ENCODE measurements at regions not wholly inside any gene's neighbourhood (a gene's known extent, or its start where the extent isn't known, plus 50 kb on each side); places are given as distances from the start of the nearest gene placed in this dataset.
A peak's percentile ranks its signal among the peaks of the same experiment; 100 is the strongest.
"Not testable (repeated sequence)": the region's sequence is repeated elsewhere in the genome, so short reads cannot be mapped to it uniquely, and the experiment has no call there.

GRCh38 chr13:85603735-85604134, 195.5 kb downstream of the SLITRK6 start:
- no peak for DNase-seq (ENCODE audit: low read depth)

DNA sequence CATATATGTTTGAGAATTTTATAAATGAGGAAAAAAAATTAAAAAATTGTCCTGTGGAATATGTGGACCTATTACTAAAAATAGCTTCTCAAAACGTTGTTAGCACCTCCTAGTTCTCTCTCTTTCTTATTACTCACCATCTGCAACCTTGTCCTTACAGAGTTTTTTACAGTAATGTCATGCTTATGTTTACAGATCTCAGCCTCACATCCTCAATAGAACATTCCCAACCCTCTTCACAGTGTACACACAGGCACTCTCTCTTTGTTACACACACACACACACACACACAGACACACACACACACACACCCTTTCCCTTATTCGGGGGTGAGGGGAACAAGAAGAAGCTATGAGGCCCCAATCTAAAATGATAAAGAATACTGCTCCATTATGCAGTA, 197.7 kb downstream of the SLITRK6 start:
- DNase-seq (ENCODE audit: low read depth): no peak

DNA sequence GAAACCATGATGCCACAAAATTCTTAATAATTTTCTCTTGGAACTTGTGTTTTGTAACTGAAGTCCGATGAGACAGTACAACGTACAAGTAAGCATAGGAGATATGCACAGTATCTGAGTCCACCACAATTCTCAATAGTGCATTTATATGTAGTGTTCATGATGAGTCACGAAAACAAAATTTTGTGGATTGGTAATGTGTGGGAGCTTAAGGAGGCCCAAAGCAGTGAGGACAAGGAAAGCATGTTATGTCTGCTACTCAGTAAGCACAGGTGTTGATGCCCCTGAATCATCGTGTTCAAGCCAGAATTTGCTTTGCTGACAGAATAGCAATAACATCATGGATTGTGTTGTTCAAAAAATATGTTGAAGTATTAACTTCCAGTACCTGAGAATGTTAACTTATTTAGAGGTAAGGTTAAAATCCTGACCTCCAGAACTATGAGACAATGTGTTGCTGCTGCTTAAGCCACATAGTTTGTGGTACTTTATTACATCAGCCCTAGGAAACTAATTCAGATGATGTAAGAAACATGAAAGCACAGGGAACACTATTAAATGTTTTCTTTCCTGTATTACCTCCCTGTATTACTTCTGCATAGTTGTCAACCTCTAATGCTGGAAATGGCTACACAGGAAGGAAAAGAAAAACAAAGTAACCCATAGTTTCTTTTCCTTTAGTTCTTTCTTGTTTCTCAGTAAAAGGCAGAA, 201.3 kb downstream of the SLITRK6 start:
- DNase-seq (ENCODE audit: low read depth): no peak

DNA sequence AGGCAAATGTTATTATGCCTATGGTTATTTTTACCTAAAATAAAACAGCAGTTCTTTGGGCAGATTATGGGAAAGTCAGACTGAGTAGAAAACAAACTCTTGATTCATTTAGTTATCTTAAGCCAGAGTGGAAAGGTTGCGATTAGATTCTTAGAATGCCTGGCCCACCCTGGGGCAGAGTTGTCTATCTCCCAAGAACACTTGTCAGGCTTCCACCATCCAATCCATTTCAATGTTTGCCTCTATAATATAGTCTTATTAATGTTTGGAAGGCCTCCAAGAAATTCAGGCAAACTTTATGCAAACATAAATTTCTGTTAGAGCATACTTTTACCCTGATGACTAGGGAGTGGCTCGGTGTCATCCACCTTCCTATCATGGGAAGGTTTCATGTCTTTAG, 207.0 kb downstream of the SLITRK6 start:
- no peak for DNase-seq (ENCODE audit: low read depth)

- peak; percentile 50 for DNase-seq (ENCODE audit: low read depth)
Observed at GRCh38 chr13:85590231-85590931, 208.8 kb downstream of the SLITRK6 start.

- no peak for DNase-seq (ENCODE audit: low read depth)
Observed at GRCh38 chr13:85589021-85589420, 210.2 kb downstream of the SLITRK6 start.

GRCh38 chr13:85588359-85588758, 210.9 kb downstream of the SLITRK6 start:
- no peak for DNase-seq (ENCODE audit: low read depth)

DNA sequence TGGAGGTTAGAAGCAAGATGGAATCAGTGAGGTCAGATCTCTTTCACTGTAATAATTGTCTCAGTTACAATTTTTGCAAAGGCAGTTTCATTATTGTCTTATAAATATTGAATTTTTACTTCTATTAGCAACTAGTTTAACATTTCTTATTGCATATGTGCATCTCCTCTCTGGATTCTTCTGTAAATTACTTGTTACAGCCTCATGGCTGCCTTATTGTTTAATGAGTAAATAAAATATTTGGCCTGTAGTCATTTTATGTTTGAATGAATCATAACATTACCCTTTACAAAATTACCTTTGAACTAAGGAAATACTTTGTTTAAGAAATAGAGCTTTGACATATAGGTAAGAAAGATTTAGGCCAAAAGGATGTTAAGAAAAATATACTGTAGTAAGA, 212.4 kb downstream of the SLITRK6 start:
- no peak for DNase-seq (ENCODE audit: low read depth)

DNA sequence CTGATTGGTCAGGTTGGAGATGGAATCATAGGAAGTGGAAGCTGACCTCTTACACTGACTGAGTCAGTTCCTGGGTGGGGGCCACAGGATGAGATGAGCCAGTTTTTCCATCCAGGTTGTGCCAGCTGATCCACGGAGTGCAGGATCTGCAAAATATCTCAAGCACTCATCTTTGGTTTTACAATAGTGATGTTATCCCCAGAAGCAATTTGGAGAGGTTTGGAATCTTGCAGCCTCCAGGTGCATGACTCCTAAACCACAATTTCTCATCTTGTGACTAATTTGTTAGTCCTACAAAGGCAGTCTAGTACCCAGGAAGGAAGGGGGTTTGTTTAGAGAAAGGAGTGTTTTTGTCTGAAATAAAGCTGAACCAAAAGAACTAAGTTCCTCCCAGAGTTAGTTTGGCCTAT, 212.8 kb downstream of the SLITRK6 start:
- peak; percentile 68 for DNase-seq (ENCODE audit: low read depth)

DNA sequence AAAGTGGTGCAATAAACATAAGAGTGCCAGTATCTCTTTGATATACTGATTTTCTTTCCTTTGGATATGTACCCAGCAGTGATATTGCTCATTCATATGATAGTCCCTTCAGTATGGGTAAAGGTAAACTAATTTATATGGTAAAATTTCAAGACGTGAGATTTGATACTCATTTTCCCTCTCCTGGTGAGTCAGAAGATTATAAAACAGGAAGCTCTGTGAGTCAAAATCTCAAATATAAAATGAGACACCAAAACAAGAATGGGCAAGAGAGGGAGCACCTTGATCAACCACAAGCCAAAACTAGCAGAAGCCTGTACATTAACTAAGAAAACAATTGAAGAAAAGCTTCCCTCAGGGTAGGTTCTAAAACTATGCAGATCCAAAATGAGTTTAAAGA, 216.3 kb downstream of the SLITRK6 start:
- DNase-seq (ENCODE audit: low read depth): no peak

DNA sequence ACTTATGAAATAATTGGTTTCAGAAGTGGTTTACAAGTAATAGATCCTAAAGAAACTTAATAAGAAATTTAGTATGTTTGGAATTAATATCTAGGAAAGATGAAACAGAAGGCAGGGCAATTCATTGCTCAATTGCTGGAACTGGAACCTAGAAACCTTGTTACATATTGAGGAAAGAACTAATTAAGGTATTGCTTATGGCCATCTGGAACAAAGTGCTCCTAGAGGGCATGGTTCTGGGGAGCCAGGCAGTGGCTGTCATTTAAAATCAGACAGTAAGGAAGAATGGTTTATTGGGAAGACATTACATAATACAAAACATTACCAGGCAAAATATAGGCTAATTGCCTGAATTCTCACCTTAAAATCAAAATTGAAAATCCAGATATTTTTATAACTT, 224.1 kb downstream of the SLITRK6 start:
- DNase-seq (ENCODE audit: low read depth): no peak

DNA sequence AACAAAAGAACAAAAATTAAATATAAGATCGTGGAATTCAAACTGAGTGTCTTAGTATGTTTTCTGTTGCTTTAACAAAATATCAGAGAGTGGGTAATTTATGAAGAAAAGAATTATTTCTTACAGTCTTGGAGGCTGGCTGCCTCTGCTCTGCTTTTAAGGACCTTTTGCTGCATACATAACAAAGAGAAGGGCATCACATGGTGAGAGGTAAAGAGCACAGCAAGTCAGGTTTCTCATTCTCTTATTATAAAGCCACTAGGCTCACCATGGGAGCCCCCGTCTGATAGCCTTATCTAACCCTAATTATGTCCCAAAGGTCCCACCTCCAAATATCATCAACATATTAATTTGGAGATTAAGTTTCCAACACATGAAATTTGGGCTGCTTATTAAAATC, 231.3 kb downstream of the SLITRK6 start:
- no peak for DNase-seq (ENCODE audit: low read depth)

DNA sequence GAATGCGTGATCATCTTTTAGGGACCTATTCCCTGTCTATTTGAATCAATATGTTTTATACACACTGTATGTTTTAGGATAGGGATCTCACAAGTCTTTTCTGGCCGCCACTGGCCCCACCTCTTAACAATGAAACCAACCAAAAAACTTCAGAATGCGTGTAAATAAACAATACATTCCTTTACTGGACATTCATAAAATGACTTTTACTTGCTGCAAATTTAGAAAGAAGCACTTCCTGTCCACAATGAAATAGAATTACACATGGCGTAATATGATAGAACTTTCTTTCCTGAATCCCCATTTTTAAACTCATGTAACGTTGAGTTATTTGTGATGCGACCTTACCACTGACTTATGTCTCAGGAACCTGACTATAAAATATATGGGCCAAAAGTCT, 233.6 kb downstream of the SLITRK6 start:
- peak; percentile 63 for DNase-seq (ENCODE audit: low read depth)

- DNase-seq (ENCODE audit: low read depth): no peak
Observed at GRCh38 chr13:85564598-85564997, 234.6 kb downstream of the SLITRK6 start.

- DNase-seq (ENCODE audit: low read depth): no peak
Observed at GRCh38 chr13:85562282-85562681, 236.9 kb downstream of the SLITRK6 start.

DNA sequence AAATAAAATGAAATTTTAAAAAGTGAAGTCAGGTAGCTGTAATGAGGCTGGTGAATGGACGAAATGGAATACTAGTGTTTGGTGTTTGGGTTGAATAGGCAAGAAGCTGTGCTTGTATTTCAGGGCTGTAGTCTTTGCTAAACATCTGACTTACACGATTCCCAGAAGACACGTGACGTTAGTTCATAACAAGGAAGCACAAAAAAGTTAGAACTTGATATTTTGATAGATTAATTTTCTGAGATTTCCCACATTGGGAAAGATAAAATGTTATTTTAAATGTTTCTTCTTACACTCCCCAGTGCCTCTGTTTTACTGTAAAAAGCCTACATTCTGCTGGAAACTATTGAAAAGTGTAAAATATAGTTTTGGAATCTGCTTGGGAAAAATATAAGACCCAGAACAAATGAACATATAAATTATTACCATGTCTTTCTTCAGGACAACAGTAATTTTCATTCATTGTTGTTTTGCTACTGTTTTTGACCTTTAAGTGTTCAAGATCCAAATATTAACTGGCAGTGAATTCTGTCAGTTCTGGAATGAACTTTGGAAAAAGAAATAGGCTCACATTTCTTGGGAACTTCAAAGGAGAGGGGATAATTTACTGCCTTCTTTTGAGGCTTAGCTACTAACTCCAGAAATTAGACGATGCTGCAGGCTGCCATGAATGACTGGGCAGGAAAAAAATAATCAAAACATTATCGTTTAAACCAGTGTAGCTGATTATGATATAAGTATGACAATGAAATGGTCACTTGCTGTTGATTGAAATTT, 241.3 kb downstream of the SLITRK6 start:
- no peak for DNase-seq (ENCODE audit: low read depth)

GRCh38 chr13:85551012-85551411, 248.2 kb downstream of the SLITRK6 start:
- no peak for DNase-seq (ENCODE audit: low read depth)

GRCh38 chr13:85549819-85550218, 249.4 kb downstream of the SLITRK6 start:
- no peak for DNase-seq (ENCODE audit: low read depth)

GRCh38 chr13:85548845-85549244, 250.4 kb downstream of the SLITRK6 start:
- DNase-seq (ENCODE audit: low read depth): not testable (repeated sequence)

DNA sequence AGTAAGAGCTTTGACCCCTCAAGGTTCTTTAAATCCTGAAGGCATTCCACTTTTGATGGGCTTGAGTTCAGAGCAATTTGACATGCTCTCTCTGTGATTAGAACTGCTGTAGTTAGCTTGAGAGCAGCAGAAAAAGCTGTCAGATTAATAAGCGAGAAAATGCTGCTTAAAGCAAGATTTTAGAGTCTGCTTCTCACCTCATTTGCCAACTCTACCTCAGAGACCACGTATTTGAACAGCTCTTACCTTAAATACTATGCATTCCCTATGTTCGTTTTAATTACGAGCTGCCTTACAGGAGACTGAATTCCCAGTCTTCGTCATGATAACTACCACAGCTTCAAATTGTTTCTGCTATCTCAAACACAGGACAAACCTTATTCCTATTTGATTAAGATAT, 253.4 kb downstream of the SLITRK6 start:
- no peak for DNase-seq (ENCODE audit: low read depth)

DNA sequence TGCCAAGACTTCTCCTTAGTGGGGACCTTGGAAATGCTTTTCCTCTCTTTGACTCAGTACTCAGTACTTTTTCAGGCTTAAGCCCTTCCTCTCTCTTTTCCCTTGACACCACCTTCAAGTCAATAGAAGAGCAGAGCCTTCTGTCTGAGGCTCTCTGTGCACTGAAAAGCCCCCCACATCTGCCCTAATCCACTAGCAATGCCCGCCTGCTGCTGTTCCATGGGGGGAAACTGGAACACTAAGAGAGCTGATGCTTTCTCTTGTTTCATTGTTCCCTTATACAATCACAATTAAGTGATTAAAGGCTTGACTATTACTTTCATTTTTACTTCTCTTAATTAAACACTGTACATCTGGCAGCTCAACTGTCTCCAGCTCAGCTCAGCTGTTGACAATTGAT, 254.5 kb downstream of the SLITRK6 start:
- DNase-seq (ENCODE audit: low read depth): no peak

DNA sequence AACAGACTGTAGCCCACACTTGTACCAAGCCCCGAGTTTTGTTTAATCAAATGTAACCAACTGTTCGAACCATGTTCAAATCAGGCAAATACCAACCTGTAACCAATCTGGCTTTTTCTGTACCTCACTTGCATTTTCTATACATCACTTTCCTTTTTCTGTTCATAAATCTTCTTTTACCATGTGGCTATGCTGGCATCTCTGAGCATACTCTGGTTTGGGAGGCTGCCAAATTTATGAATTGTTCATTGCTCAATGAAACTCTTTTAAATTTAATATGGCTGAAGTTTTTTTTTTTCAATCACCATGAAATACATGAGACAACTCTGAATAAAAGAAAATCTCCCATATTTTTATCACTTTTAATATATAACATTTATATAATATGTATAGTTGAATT, 256.1 kb downstream of the SLITRK6 start:
- DNase-seq (ENCODE audit: low read depth): peak; percentile 13

- DNase-seq (ENCODE audit: low read depth): no peak
Observed at GRCh38 chr13:85541476-85541875, 257.7 kb downstream of the SLITRK6 start.
